ENCODE measurements at regions not wholly inside any gene's neighbourhood (a gene's known extent, or its start where the extent isn't known, plus 50 kb on each side); places are given as distances from the start of the nearest gene placed in this dataset.
A peak's percentile ranks its signal among the peaks of the same experiment; 100 is the strongest.

DNA sequence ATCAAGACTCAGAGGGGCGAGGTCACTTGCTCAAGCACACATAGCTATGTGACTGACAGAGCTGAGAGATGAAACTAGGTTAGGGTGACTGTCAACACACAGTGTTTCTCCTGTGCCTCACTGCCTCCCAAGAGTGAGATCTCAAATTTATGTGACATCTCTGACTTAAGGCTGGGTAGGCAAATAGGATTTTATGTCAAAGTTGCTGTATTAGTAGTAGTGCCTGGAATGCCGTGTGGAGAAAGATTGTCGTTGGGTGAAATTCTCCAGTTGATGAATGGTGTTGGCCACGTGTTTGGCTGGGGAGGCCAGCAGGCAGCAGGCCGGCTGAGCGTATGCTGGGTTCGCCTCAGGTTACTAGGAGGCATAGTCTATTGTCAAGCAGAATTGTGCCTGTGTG lies 148.3 kb upstream of the BMPER start:
- no peak for DNase-seq

DNA sequence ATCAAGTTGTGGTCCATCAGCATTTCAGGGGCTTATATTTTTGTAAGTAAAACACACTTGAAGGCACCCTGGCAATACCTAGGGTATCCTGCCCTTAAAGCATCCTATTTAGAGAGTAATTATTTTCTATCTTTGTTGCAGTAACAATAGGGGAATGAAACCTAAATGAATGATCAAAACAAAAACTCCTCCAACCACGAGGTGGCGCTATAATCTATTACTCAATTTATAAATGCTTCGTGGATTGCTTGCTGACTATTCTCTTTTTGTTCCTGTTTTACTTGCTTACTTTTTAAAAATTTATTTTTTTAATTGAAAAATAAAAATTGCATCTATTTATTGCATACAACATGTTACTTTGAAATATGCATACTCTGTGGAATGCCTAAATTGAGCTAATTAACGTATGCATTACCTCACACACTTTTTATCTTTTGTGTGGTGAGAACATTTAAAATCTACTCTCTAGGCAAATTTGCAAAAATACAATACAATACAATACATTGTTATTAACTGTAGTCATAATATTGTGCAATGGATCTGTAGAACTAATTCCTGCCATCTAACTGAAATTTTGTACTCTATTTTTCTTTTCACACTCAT lies 147.7 kb upstream of the BMPER start:
- peak; percentile 12 to 74 for DNase-seq

- DNase-seq: no peak
These were observed 145.2 kb upstream of the BMPER start for GRCh38 chr7:33760146-33760545.

DNA sequence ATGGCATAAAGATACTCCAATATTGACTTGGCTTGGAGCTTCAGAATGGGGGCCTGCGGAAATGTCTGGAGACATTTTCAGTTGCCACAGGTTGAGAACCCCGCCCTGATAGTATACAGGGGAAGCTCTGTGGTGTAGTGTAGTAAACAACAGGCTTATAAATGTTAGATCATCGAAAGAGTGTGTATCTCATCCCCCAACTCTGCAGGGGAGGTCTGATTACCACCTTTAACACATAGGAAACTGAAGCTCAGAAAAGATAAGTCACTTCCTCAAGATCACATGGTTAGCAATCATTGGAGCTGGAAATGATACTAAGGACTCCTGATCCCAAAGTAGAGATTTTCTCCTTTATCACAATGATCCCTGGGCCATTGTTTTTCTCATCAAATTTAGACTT lies 144.5 kb upstream of the BMPER start:
- DNase-seq: no peak

DNA sequence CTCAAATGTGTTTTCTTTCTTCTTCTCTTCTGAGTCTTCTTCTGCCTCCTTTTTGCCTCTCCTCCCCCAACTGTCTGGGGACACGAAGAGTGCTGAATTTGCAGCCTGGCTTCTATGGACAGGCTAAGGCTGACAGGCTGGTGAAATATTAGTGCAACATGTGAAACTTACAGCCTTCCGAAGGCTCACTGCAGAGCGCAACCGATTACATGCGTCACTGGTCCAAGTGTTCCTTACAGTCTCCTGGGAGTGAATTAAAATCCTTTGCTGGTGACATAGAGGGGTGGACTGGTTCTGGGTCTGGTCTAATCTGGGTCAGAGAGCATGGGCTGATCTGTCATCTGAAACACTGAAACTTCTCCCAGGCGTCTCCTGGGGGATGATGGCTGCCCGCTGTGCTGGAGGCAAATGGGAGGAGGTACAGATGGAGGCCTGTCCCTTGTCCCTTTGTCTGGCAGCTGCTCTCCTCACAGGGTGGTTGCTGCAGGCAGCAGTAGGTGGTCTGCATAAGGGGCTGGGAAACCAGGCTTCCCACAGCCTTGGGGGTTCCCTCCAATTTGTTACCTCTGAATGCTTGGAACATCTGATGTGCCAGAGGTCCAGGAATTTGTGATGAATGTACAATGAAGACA lies 143.8 kb upstream of the BMPER start:
- DNase-seq: no peak

- DNase-seq: no peak
These were observed 143.0 kb upstream of the BMPER start for GRCh38 chr7:33762151-33762910.

- DNase-seq: no peak
These were observed 142.4 kb upstream of the BMPER start for GRCh38 chr7:33762911-33763306.

GRCh38 chr7:33764752-33765451 lies 140.4 kb upstream of the BMPER start:
- no peak for DNase-seq

DNA sequence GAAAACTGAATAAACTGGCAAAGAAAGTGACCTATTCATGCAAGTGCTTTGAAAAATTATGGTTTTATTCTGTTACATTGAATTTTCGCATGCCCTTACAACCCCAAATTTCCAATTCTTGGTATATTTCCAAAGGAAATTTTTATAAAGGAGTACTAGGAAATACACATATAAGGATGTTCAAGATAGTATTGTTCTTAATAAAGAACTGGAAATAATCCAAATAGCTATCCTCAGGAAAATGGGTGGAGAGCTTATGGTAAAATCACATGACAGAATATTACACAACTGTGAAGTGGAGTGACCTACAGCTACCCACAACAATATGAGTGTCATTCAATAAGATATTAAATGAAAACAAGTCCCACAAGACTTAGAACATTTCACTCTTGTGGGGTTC lies 138.9 kb upstream of the BMPER start:
- no peak for DNase-seq

GRCh38 chr7:33769930-33770329 lies 135.4 kb upstream of the BMPER start:
- DNase-seq: no peak

GRCh38 chr7:33770576-33770975 lies 134.8 kb upstream of the BMPER start:
- no peak for DNase-seq

DNA sequence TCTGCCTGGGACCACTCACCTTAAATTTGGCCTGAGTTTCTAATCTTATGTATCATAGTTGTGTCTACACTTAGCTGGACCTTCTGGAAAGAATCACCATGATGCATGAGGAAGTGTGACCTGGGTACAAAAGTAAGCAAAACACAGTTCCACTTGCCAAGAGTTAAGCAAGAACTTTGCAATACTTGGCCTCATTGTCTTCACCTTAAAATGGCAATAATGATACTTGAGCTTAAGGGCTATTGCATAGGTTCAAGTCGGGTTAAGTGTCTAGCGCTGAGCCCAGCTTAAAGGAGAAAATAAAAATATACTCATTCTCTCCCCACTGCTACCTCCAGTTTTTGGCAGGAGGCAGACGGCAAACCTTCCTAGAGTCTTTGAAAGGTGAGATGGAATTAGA lies 133.9 kb upstream of the BMPER start:
- no peak for DNase-seq

GRCh38 chr7:33773053-33773452 lies 132.3 kb upstream of the BMPER start:
- no peak for DNase-seq

DNA sequence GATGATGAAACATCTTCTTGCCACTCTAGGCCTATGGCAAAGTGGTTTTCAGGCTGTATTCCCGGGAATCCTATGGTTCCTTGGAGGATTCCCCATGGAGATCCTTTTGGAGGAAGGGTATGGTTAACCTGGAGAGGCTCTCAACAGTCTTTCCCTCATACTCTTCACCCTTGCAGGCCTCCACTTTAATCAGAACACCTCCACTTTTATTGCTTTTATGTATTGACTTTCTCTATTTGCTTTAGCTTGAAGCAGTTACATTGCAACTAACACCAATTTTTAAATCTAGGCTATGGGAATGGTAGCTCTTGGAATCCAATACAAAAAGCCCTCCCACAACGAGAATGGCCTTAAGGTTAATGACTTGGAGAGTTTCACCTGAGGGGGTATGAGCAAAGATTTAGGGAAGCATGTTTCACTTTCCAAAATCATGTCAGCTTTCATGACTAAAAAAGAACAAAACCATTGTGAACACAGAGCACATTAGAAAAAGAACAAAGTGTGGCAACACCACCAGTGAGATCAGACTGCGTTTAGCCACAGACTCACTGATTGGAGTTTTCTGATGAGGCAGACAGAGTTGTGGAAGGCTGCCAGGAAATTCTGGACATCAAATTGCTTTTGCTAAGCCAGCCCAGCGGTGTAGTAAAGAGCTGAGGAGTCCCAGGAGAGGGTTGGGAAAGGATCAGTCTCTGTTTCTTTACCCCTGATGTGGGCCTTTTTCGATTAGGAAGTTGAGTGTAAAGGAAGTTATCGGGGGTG lies 130.4 kb upstream of the BMPER start:
- DNase-seq: no peak

- no peak for DNase-seq
These were observed 129.5 kb upstream of the BMPER start for GRCh38 chr7:33775790-33776189.

DNA sequence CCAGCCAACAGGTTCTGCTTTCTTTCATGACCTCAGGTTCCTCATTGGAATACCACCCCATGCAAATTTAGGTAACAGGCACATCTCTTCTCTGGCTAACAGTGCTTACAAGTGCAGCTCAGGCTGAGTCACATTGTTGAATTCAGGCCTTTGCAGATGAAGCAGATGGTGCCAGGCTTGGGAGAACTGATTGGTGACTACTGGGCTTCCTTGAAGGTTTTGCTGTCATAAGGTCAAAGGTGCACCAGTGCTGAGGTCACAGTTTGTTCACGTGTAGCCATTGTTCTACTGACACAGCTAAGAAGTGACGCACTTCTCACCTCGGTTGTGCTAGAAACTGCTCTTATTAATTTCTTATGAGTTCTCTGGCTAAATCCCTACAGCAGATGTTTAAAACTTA lies 128.6 kb upstream of the BMPER start:
- DNase-seq: no peak

DNA sequence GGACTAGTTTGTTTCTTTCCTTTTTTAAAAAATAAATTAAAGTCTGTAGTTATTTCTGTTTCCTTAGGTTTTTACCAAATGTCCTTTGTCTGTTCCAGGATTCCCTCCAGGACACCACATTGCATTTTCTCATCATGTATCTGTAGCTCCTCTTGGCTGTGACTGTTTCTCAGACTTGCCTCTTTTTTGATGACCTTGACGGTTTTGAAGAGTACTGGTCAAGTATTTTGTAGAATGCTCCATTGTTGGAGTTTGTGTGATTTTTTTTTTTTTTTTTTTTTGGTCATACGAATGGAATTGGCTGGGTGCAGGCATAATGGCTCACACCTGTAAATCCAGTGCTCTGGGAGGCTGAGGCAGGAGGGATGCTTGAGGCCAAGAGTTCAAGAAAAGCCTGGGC lies 127.1 kb upstream of the BMPER start:
- DNase-seq: no peak

DNA sequence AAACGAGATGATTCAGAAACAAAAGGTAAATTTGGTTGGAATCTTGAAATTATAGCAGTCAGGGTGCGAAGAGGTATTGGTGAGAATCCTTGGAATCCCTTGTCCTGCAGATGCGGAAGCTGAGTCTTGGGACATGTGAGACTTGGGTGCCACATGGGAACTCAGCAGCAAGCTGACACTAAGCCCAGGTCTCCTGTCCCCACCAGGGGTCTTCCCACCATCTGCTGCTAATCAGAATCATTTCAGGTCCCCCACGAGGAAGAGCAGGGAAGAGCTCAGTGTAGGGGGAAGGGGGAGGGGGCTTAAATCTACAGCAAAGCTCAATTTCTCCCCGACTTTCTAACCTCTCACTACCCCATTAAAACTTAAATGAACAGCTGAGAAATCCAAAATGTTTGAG lies 126.1 kb upstream of the BMPER start:
- DNase-seq: no peak

GRCh38 chr7:33781167-33781566 lies 124.2 kb upstream of the BMPER start:
- DNase-seq: no peak

- DNase-seq: no peak
These were observed 123.5 kb upstream of the BMPER start for GRCh38 chr7:33781796-33782195.

DNA sequence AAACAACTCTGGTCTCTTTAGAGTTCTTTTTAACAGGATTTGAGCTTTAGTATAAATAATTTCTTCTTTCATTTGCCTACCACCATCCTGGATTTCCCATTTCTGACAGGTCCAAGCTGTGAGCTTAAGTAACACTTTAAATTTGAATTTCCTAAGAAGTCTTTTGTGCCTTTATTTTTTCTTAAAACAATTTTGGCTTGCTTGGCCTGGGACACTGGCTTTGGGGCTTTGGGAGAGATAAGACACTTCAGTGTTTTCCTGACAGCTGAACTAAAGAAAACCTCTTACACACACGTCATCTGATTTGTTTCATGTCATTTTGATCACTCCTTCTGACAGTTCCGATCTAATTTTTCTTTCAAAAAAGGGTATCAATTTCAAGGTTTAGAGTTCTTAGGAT lies 121.3 kb upstream of the BMPER start:
- no peak for DNase-seq

- no peak for DNase-seq
These were observed 116.8 kb upstream of the BMPER start for GRCh38 chr7:33788531-33788930.
